ENCODE measurements at regions not wholly inside any gene's neighbourhood (a gene's known extent, or its start where the extent isn't known, plus 50 kb on each side); places are given as distances from the start of the nearest gene placed in this dataset.

DNA sequence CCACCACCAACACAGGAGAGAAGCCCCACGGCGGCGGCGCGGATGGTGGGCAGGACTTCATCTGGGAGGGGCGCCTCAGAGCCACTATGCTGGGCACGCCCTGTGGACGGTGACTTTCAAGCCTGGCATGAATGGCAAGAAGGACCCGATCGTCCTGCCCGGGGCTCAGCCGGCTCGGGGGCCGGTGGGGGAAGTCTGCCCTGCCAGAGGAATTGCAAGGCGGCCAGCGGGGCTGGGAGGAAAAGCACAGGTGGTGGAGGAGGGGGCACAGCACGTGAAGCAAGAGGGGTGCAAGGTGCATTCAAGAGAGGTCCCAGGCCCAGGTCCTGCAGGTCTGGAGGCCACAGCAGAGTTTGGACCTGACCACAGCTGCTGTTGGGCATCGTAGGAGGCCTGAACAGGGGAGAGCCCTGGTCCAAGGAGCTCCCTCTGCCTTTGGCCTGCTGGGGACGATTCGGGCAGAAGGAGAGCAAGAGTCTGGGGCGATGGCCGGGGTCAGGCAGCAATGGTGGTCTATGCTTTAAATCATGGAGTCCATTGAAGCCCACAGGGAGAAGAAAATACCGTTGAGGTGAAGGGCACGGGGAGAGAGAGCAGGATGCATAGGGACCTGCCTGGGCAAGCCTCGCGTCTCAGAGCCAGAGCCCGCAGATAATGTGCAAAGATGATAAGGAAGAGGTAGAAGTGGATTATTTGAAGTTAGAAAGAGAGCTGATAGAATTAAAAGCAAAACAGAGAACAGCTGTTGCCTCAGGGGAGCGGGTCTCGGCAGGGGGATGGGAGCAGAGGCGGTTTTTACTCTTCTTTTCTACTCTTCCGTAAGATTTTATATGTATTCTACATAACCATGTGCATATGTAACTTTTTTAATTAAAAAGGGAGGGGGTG, 82.6 kb upstream of the SHISAL1 start:
- Histone ChIP-seq H3F3A (replicated peaks; ENCODE audit: insufficient read depth) (no peaks in the 10 kb centered on the region), H3K36me3 (replicated peaks in 1 of 2; ENCODE audit: control insufficient read depth in 1 of 2, insufficient read depth in 2 of 2, low read length in 1 of 2) (no peaks in the 10 kb centered on the region), H3K9me2 (no peaks in the 10 kb centered on the region), H3K9me3 (no peaks in the 10 kb centered on the region), H4K20me1 (ENCODE audit: insufficient read depth) (no peaks in the 10 kb centered on the region), H3K27me3 (ENCODE audit: insufficient read depth) (0 out of 2 replicates have a peak, but pooled peaks cover 9% of the 10 kb centered on the region), H3K9ac (no peak overlapping the region), H3K27ac (ENCODE audit: low read depth in 2 of 2, low read length in 1 of 2) (peak overlapping the region in 1 of 2 experiments; percentile 86; a peak in 2 of 4 replicates), H3K4me1 (ENCODE audit: control insufficient read depth in 1 of 2, insufficient read depth in 2 of 2, low read depth in 1 of 2, low read length in 1 of 2) (peaks cover 0 to 36% of the 10 kb centered on the region in 2 experiments; a peak in 1 of 4 replicates), H3K4me2 (no peak overlapping the region), H3K4me3 (ENCODE audit: low read depth in 2 of 2, low read length in 1 of 2) (no peak overlapping the region), H3K79me2 (ENCODE audit: insufficient read depth) (no peaks in the 10 kb centered on the region), H2AFZ (ENCODE audit: low read depth) (no peak overlapping the region)
- ChIA-PET CTCF (interaction anchor here (1.3 to 1.6 kb wide), 2 partner anchors 11 to 402 kb away, joined by 3 read pairs; no protein-coding TSS in a partner anchor), POLR2A (no interaction called here)
- peak; percentile 72 for DNase-seq
- TF ChIP-seq FOXJ3 (CRISPR knock-in tag; IDR thresholded peaks at IDR 0.05) (no peak; the same call in 1 of the 2 replicates), NFIC (IDR thresholded peaks at IDR 0.05; ENCODE audit: borderline replicate concordance) (no peak), FOXM1 (IDR thresholded peaks at IDR 0.05; ENCODE audit: low read depth) (no peak), RXRA (IDR thresholded peaks at IDR 0.05; ENCODE audit: borderline replicate concordance, low read depth) (no peak), MXI1 (IDR thresholded peaks at IDR 0.05; ENCODE audit: low read depth, low read length) (peak; percentile 19; the same call in 1 of the 2 replicates), CHD2 (IDR thresholded peaks at IDR 0.05; ENCODE audit: low read length, partially characterized antibody) (peak; percentile 63), EP300 (IDR thresholded peaks at IDR 0.05; ENCODE audit: borderline replicate concordance in 1 of 2, low read depth in 1 of 2, low read length in 1 of 2) (peak in 1 of 2 experiments; percentile 76; a peak in 1 of 4 replicates), RAD21 (IDR thresholded peaks at IDR 0.05; ENCODE audit: low read length) (0 out of 2 replicates have a peak, but pooled peaks have one; percentile 13), TAF1 (IDR thresholded peaks at IDR 0.05; ENCODE audit: borderline replicate concordance, low read depth, low read length) (no peak), POLR2AphosphoS5 (IDR thresholded peaks at IDR 0.05; ENCODE audit: low read depth, low read length) (no peak), RCOR1 (IDR thresholded peaks at IDR 0.05; ENCODE audit: low read length) (peak; percentile 74; the same call in 1 of the 2 replicates), SMC3 (IDR thresholded peaks at IDR 0.05; ENCODE audit: low read depth, low read length) (no peak), GATA2 (CRISPR knock-in tag; IDR thresholded peaks at IDR 0.05) (peak; percentile 76)
- TF ChIP-seq, protein P1, sequence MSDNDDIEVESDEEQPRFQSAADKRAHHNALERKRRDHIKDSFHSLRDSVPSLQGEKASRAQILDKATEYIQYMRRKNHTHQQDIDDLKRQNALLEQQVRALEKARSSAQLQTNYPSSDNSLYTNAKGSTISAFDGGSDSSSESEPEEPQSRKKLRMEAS (IDR thresholded peaks at IDR 0.05; ENCODE audit: low read depth), result no peak
- TF ChIP-seq, protein P2, sequence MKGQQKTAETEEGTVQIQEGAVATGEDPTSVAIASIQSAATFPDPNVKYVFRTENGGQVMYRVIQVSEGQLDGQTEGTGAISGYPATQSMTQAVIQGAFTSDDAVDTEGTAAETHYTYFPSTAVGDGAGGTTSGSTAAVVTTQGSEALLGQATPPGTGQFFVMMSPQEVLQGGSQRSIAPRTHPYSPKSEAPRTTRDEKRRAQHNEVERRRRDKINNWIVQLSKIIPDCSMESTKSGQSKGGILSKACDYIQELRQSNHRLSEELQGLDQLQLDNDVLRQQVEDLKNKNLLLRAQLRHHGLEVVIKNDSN (IDR thresholded peaks at IDR 0.05; ENCODE audit: borderline replicate concordance, low read depth), result no peak
- TF ChIP-seq, protein P3, sequence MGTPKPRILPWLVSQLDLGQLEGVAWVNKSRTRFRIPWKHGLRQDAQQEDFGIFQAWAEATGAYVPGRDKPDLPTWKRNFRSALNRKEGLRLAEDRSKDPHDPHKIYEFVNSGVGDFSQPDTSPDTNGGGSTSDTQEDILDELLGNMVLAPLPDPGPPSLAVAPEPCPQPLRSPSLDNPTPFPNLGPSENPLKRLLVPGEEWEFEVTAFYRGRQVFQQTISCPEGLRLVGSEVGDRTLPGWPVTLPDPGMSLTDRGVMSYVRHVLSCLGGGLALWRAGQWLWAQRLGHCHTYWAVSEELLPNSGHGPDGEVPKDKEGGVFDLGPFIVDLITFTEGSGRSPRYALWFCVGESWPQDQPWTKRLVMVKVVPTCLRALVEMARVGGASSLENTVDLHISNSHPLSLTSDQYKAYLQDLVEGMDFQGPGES (IDR thresholded peaks at IDR 0.05; ENCODE audit: low read depth, low read length), result no peak
- TF ChIP-seq, protein P4, sequence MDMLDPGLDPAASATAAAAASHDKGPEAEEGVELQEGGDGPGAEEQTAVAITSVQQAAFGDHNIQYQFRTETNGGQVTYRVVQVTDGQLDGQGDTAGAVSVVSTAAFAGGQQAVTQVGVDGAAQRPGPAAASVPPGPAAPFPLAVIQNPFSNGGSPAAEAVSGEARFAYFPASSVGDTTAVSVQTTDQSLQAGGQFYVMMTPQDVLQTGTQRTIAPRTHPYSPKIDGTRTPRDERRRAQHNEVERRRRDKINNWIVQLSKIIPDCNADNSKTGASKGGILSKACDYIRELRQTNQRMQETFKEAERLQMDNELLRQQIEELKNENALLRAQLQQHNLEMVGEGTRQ (IDR thresholded peaks at IDR 0.05; ENCODE audit: borderline replicate concordance, low read depth, low read length), result no peak
- TF ChIP-seq, protein P5, sequence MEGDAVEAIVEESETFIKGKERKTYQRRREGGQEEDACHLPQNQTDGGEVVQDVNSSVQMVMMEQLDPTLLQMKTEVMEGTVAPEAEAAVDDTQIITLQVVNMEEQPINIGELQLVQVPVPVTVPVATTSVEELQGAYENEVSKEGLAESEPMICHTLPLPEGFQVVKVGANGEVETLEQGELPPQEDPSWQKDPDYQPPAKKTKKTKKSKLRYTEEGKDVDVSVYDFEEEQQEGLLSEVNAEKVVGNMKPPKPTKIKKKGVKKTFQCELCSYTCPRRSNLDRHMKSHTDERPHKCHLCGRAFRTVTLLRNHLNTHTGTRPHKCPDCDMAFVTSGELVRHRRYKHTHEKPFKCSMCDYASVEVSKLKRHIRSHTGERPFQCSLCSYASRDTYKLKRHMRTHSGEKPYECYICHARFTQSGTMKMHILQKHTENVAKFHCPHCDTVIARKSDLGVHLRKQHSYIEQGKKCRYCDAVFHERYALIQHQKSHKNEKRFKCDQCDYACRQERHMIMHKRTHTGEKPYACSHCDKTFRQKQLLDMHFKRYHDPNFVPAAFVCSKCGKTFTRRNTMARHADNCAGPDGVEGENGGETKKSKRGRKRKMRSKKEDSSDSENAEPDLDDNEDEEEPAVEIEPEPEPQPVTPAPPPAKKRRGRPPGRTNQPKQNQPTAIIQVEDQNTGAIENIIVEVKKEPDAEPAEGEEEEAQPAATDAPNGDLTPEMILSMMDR (IDR thresholded peaks at IDR 0.05), result no peak
- 78% methylated on average over 27 of the region's 31 CpGs for WGBS (ENCODE audit: low lambda C conversion rate)

All from SK-N-SH (cell line).